COLO668 (cell line): ENCODE measurements at regions not wholly inside any gene's neighbourhood (a gene's known extent, or its start where the extent isn't known, plus 50 kb on each side); places are given as distances from the start of the nearest gene placed in this dataset.

Source experiments
- DNase-seq: peaks from one replicate; lab custom pipeline; 2025; ENCODE audit not compliant: unreplicated experiment; lab: John Stamatoyannopoulos, UW

GRCh38 chr16:63361032-63361624 lies 1324.9 kb upstream of the CDH8 start:
- DNase-seq: peak; percentile 9

- no peak for DNase-seq
Measured at GRCh38 chr16:63349961-63350360, 1313.7 kb upstream of the CDH8 start.

GRCh38 chr16:63346000-63346399 lies 1309.8 kb upstream of the CDH8 start:
- no peak for DNase-seq

GRCh38 chr16:63337264-63337663 lies 1301.0 kb upstream of the CDH8 start:
- DNase-seq: no peak

GRCh38 chr16:63331111-63331510 lies 1294.9 kb upstream of the CDH8 start:
- no peak for DNase-seq

- DNase-seq: no peak
Measured at GRCh38 chr16:63326736-63327339, 1290.6 kb upstream of the CDH8 start.

GRCh38 chr16:63323722-63324705 lies 1287.8 kb upstream of the CDH8 start:
- no peak for DNase-seq

GRCh38 chr16:63323055-63323454 lies 1286.8 kb upstream of the CDH8 start:
- DNase-seq: no peak

GRCh38 chr16:63315229-63315628 lies 1279.0 kb upstream of the CDH8 start:
- no peak for DNase-seq

- no peak for DNase-seq
Measured at GRCh38 chr16:63312346-63312745, 1276.1 kb upstream of the CDH8 start.

- no peak for DNase-seq
Measured at GRCh38 chr16:63311313-63311712, 1275.1 kb upstream of the CDH8 start.

GRCh38 chr16:63302811-63303210 lies 1266.6 kb upstream of the CDH8 start:
- DNase-seq: no peak

GRCh38 chr16:63301349-63301748 lies 1265.1 kb upstream of the CDH8 start:
- DNase-seq: no peak

- DNase-seq: no peak
Measured at GRCh38 chr16:63298993-63299392, 1262.8 kb upstream of the CDH8 start.

GRCh38 chr16:63292036-63292435 lies 1255.8 kb upstream of the CDH8 start:
- DNase-seq: no peak

- DNase-seq: peak; percentile 13
Measured at GRCh38 chr16:63289834-63290460, 1253.7 kb upstream of the CDH8 start.

GRCh38 chr16:63287401-63287800 lies 1251.2 kb upstream of the CDH8 start:
- DNase-seq: no peak

GRCh38 chr16:63283721-63284120 lies 1247.5 kb upstream of the CDH8 start:
- no peak for DNase-seq

GRCh38 chr16:63244631-63245030 lies 1208.4 kb upstream of the CDH8 start:
- DNase-seq: no peak

GRCh38 chr16:63241497-63242028 lies 1205.3 kb upstream of the CDH8 start:
- DNase-seq: no peak

GRCh38 chr16:63239065-63239570 lies 1202.9 kb upstream of the CDH8 start:
- no peak for DNase-seq
